CD14-positive monocyte (primary cell): ENCODE measurements at regions not wholly inside any gene's neighbourhood (a gene's known extent, or its start where the extent isn't known, plus 50 kb on each side); places are given as distances from the start of the nearest gene placed in this dataset.

Experiments used
- DNase-seq, 3 donors: peaks; one replicate each; pipeline ENCODE4 v3.0.0-alpha.2; 2011 to 2022
- H2AFZ ChIP-seq: 2 replicates; pipeline ENCODE4 v1.6.0; 2012; ENCODE audit warnings: mild to moderate bottlenecking, low read depth, low read length, inconsistent platforms; ENCODE audit not compliant: insufficient read depth, poor library complexity, severe bottlenecking
- H3K27ac ChIP-seq, 2 donors: 1 replicate in 1 of 2; 2 replicates in 1 of 2; pipeline ENCODE4 v1.5.1; 2012 to 2013; ENCODE audit warnings: low read length in 2 of 2, control low read depth in 1 of 2, inconsistent platforms in 1 of 2, low read depth in 1 of 2, mild to moderate bottlenecking in 1 of 2
- H3K27me3 ChIP-seq, 2 donors: one replicate each; pipeline versions ENCODE4 v1.6.0 to v1.6.1; 2011 to 2013; ENCODE audit warnings: low read length in 2 of 2; ENCODE audit not compliant: control insufficient read depth in 2 of 2, insufficient read depth in 2 of 2
- H3K36me3 ChIP-seq, 2 donors: replicated peaks in 1 of 2; 1 replicate in 1 of 2; 2 replicates in 1 of 2; pipeline versions ENCODE4 v1.5.1 to v1.6.1; 2012 to 2013; ENCODE audit warnings: low read length in 2 of 2, control low read depth in 1 of 2, inconsistent platforms in 1 of 2, mild to moderate bottlenecking in 1 of 2; ENCODE audit not compliant: insufficient read depth in 2 of 2, control insufficient read depth in 1 of 2
- H3K4me1 ChIP-seq, 2 donors: 1 replicate in 1 of 2; 2 replicates in 1 of 2; pipeline versions ENCODE4 v1.5.1 to v1.6.1; 2012 to 2013; ENCODE audit warnings: low read length in 2 of 2, control low read depth in 1 of 2, inconsistent platforms in 1 of 2, mild to moderate bottlenecking in 1 of 2, moderate library complexity in 1 of 2; ENCODE audit not compliant: insufficient read depth in 2 of 2, control insufficient read depth in 1 of 2
- H3K4me2 ChIP-seq: replicated peaks from 2 replicates; pipeline ENCODE3; 2012; ENCODE audit warnings: low read length, moderate library complexity, mild to moderate bottlenecking; ENCODE audit not compliant: poor library complexity, severe bottlenecking; ENCODE audit errors: extremely low read depth
- H3K4me3 ChIP-seq, 3 experiments: fragments of 200-600 bp in 1 of 3; sonication (generic) in 1 of 3; replicated peaks in 1 of 3; 1 replicate in 2 of 3; 2 replicates in 1 of 3; pipeline ENCODE4 v1.5.1; 2011 to 2013; ENCODE audit warnings: low read length in 3 of 3, mild to moderate bottlenecking in 3 of 3, control low read depth in 2 of 3, low read depth in 2 of 3, inconsistent platforms in 1 of 3, moderate library complexity in 1 of 3
- H3K79me2 ChIP-seq: 2 replicates; pipeline ENCODE4 v1.6.0; 2012; ENCODE audit warnings: mild to moderate bottlenecking, control low read depth, inconsistent platforms, low read length, moderate library complexity; ENCODE audit not compliant: insufficient read depth
- H3K9ac ChIP-seq: 2 replicates; pipeline ENCODE4 v1.6.0; 2017; ENCODE audit warnings: low read length, mild to moderate bottlenecking; ENCODE audit not compliant: insufficient read depth, poor library complexity, severe bottlenecking
- H3K9me3 ChIP-seq, 2 donors: replicated peaks in 1 of 2; 1 replicate in 1 of 2; 2 replicates in 1 of 2; pipeline versions ENCODE4 v1.5.1 to v1.6.1; 2012 to 2013; ENCODE audit warnings: low read length in 2 of 2, control low read depth in 1 of 2; ENCODE audit not compliant: control insufficient read depth in 1 of 2, insufficient read depth in 1 of 2
- H4K20me1 ChIP-seq: 2 replicates; pipeline ENCODE4 v1.6.0; 2012; ENCODE audit warnings: mild to moderate bottlenecking, low read length, control low read depth, moderate library complexity; ENCODE audit not compliant: insufficient read depth
- H3K27ac Mint-ChIP-seq, 7 donors: one replicate each; pipeline ENCODE4 v1.8.0; 2020; ENCODE audit warnings: mild to moderate bottlenecking in 7 of 7, mixed read lengths in 7 of 7, moderate library complexity in 6 of 7, inconsistent platforms in 2 of 7
- H3K27me3 Mint-ChIP-seq, 3 donors: one replicate each; pipeline ENCODE4 v1.8.0; 2021 to 2022; ENCODE audit warnings: low read depth in 3 of 3, mild to moderate bottlenecking in 3 of 3, mixed read lengths in 3 of 3, moderate library complexity in 3 of 3, inconsistent platforms in 1 of 3
- H3K36me3 Mint-ChIP-seq, 2 donors: one replicate each; pipeline ENCODE4 v1.8.0; 2020; ENCODE audit warnings: mixed read lengths in 2 of 2, inconsistent platforms in 1 of 2, mild to moderate bottlenecking in 1 of 2
- H3K4me1 Mint-ChIP-seq: one replicate; pipeline ENCODE4 v1.8.0; 2020; ENCODE audit warnings: mild to moderate bottlenecking, mixed read lengths
- H3K4me3 Mint-ChIP-seq, 2 donors: one replicate each; pipeline ENCODE4 v1.8.0; 2020; ENCODE audit warnings: mild to moderate bottlenecking in 2 of 2, mixed read lengths in 2 of 2, moderate library complexity in 1 of 2
- H3K9me3 Mint-ChIP-seq, 7 donors: one replicate each; pipeline ENCODE4 v1.8.0; 2020 to 2022; ENCODE audit warnings: mixed read lengths in 7 of 7, mild to moderate bottlenecking in 6 of 7, moderate library complexity in 6 of 7, inconsistent platforms in 2 of 7
- WGBS: methylation state at CpG from one replicate; pipeline ENCODE4 v1.1.5; 2013; ENCODE audit warnings: missing lambda C conversion rate; ENCODE audit not compliant: insufficient coverage; 5-methylcytosine and 5-hydroxymethylcytosine counted together
- intact Hi-C, 2 donors: fragments of 100-400 bp; cut with micrococcal nuclease; formaldehyde crosslinking; loops; one replicate each; pipeline versions ENCODE4 v1.15.0 to v1.15.1; 2023
- TF ChIP-seq, protein P1 (sequence below): fragments of 200-600 bp; IDR thresholded peaks from one replicate; pipeline ENCODE4 v1.8.0; 2022; ENCODE audit warnings: antibody characterized with exemption, mild to moderate bottlenecking

DNA sequence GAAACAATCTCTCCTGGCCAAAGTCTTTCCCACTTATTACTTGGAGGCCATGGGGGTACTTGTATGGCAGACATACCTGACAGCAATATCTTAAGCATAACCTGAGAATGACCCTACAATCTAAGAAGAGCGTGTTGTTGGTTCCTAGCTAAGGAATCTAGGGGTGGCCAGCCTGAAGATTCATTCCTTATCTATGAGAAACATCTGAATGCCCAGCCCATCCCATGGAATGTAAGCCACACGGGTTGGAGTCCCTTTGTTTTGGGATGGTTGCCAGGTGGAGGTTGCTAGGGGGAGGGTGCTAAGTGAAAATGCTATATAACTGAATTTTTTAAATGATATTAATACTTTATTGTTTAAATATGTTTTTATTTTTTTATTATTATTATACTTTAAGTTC is 725.0 kb downstream of the ETS1 start:
- no CpG with 5 or more reads among the region's 2 CpGs for WGBS
- H2AFZ ChIP-seq, result no peak overlapping the region
- no peaks in the 10 kb centered on the region for H3K4me1 ChIP-seq
- H3K4me3 ChIP-seq, result no peak overlapping the region
- H3K27ac ChIP-seq, result no peak overlapping the region
- peaks cover 0 to 7% (median 0%) of the 10 kb centered on the region in 7 donors for H3K9me3 Mint-ChIP-seq
- H3K36me3 Mint-ChIP-seq, result no peaks in the 10 kb centered on the region
- H3K36me3 ChIP-seq, result no peaks in the 10 kb centered on the region
- TF ChIP-seq, protein P1, sequence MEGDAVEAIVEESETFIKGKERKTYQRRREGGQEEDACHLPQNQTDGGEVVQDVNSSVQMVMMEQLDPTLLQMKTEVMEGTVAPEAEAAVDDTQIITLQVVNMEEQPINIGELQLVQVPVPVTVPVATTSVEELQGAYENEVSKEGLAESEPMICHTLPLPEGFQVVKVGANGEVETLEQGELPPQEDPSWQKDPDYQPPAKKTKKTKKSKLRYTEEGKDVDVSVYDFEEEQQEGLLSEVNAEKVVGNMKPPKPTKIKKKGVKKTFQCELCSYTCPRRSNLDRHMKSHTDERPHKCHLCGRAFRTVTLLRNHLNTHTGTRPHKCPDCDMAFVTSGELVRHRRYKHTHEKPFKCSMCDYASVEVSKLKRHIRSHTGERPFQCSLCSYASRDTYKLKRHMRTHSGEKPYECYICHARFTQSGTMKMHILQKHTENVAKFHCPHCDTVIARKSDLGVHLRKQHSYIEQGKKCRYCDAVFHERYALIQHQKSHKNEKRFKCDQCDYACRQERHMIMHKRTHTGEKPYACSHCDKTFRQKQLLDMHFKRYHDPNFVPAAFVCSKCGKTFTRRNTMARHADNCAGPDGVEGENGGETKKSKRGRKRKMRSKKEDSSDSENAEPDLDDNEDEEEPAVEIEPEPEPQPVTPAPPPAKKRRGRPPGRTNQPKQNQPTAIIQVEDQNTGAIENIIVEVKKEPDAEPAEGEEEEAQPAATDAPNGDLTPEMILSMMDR, result no peak
- no peak for DNase-seq
- no peaks in the 10 kb centered on the region for H3K9me3 ChIP-seq
- no peak overlapping the region for H3K4me2 ChIP-seq
- H3K27ac Mint-ChIP-seq, result no peak overlapping the region
- H3K4me3 Mint-ChIP-seq, result no peak overlapping the region
- intact Hi-C loops, result no loop called here
- no peak overlapping the region for H3K9ac ChIP-seq
- no peaks in the 10 kb centered on the region for H4K20me1 ChIP-seq
- H3K27me3 Mint-ChIP-seq, result peaks cover 0 to 4% (median 1%) of the 10 kb centered on the region in 3 donors
- no peaks in the 10 kb centered on the region for H3K4me1 Mint-ChIP-seq
- no peaks in the 10 kb centered on the region for H3K79me2 ChIP-seq
- no peaks in the 10 kb centered on the region for H3K27me3 ChIP-seq

DNA sequence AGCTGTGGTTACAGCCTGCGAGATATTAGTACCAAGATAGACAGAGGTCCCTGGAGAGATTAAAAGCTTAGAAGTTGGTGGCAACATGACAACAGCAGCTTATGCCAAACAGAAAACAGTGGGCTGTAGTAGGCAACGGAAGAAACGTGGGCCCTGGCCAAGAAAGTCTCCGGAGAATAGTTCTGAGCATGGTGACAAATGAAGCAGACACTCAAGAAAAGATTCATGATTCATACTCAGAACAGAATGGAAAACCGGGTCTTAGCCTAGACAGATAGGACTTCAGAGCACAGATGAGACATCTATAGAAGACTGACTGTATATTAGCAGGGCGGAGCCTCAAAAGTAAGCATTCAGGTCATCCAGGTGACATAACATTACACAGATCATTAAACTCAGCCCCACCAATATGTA is 727.4 kb downstream of the ETS1 start:
- no peak overlapping the region for H3K27ac Mint-ChIP-seq
- 75% methylated on average over 2 of the region's 6 CpGs for WGBS

More for the DNA sequence above, 727.4 kb downstream of the ETS1 start:
- DNase-seq, result no peak
- peaks cover 0 to 7% (median 2%) of the 10 kb centered on the region in 7 donors for H3K9me3 Mint-ChIP-seq
- H3K4me3 Mint-ChIP-seq, result no peak overlapping the region
- H3K27me3 ChIP-seq, result no peaks in the 10 kb centered on the region
- H3K36me3 Mint-ChIP-seq, result no peaks in the 10 kb centered on the region
- no peak overlapping the region for H3K9ac ChIP-seq
- no peaks in the 10 kb centered on the region for H3K4me1 Mint-ChIP-seq
- intact Hi-C loops, result no loop called here
- H3K4me2 ChIP-seq, result no peak overlapping the region
- H3K27ac ChIP-seq, result no peak overlapping the region
- H3K9me3 ChIP-seq, result no peaks in the 10 kb centered on the region
- H3K27me3 Mint-ChIP-seq, result peaks cover 1 to 4% (median 2%) of the 10 kb centered on the region in 3 donors
- no peaks in the 10 kb centered on the region for H3K4me1 ChIP-seq
- no peaks in the 10 kb centered on the region for H3K79me2 ChIP-seq
- H3K4me3 ChIP-seq, result no peak overlapping the region
- TF ChIP-seq, protein P1, result no peak
- H3K36me3 ChIP-seq, result no peaks in the 10 kb centered on the region
- H2AFZ ChIP-seq, result no peak overlapping the region
- no peaks in the 10 kb centered on the region for H4K20me1 ChIP-seq
